Mucosa of descending colon (tissue), 3 donors: ENCODE measurements at regions not wholly inside any gene's neighbourhood (a gene's known extent, or its start where the extent isn't known, plus 50 kb on each side); places are given as distances from the start of the nearest gene placed in this dataset.

Source experiments
- ATAC-seq: fragments of 200-7000 bp; cut with Tn5 transposase; one replicate; pipeline ENCODE4 v1.9.1; 2020; ENCODE audit warnings: mild to moderate bottlenecking, moderate library complexity
- DNase-seq, 3 donors: peaks; one replicate each; pipeline ENCODE4 v3.0.0-alpha.2; 2020
- H3K36me3 ChIP-seq: fragments of 200-600 bp; one replicate; pipeline ENCODE4 v1.8.0; 2021; ENCODE audit warnings: low read depth, mild to moderate bottlenecking
- H3K4me1 ChIP-seq: fragments of 200-600 bp; one replicate; pipeline ENCODE4 v1.8.0; 2021; ENCODE audit warnings: low read depth, mild to moderate bottlenecking
- H3K4me3 ChIP-seq: fragments of 200-600 bp; one replicate; pipeline ENCODE4 v1.8.0; 2021; ENCODE audit warnings: mild to moderate bottlenecking
- H3K9me3 ChIP-seq: fragments of 200-600 bp; one replicate; pipeline ENCODE4 v1.8.0; 2021; ENCODE audit warnings: mild to moderate bottlenecking
- CTCF ChIP-seq: fragments of 200-600 bp; IDR thresholded peaks from one replicate; pipeline ENCODE4 v1.8.0; 2022; ENCODE audit warnings: antibody characterized with exemption, mild to moderate bottlenecking
- intact Hi-C, 2 donors: fragments of 100-400 bp; cut with DNase I in 1 of 2; cut with micrococcal nuclease in 1 of 2; formaldehyde crosslinking; loops; one replicate each; pipeline versions ENCODE4 v1.11.0 to v1.11.1; 2022; cut with DNase I, micrococcal nuclease
- donor health status: DM: no; HTN: no; CAD: no; lungs with moderate emphysema.
- donor health status: DM: no; HTN: no; CAD: no.
- donor health status: DM: no; HTN: yes; CAD: no.

GRCh38 chr12:107331471-107331870 is 238.1 kb upstream of the CRY1 start:
- ATAC-seq (peak; percentile 10), DNase-seq (no peak)
- no peaks in the 10 kb centered on the region for H3K36me3 ChIP-seq
- intact Hi-C loops = no loop called here
- H3K4me3 ChIP-seq = no peak overlapping the region
- no peaks in the 10 kb centered on the region for H3K9me3 ChIP-seq
- H3K4me1 ChIP-seq = no peaks in the 10 kb centered on the region
- no peak for TF ChIP-seq CTCF

GRCh38 chr12:107331912-107332311 is 238.6 kb upstream of the CRY1 start:
- DNase-seq (no peak), ATAC-seq (no peak)
- Histone ChIP-seq H3K4me3 (no peak overlapping the region), H3K9me3 (no peaks in the 10 kb centered on the region), H3K4me1 (no peaks in the 10 kb centered on the region), H3K36me3 (no peaks in the 10 kb centered on the region)
- intact Hi-C loops = no loop called here
- no peak for TF ChIP-seq CTCF

GRCh38 chr12:107332743-107333142 is 239.4 kb upstream of the CRY1 start:
- DNase-seq (no peak), ATAC-seq (no peak)
- intact Hi-C loops = no loop called here
- Histone ChIP-seq H3K36me3 (no peaks in the 10 kb centered on the region), H3K9me3 (no peaks in the 10 kb centered on the region), H3K4me1 (no peaks in the 10 kb centered on the region), H3K4me3 (no peak overlapping the region)
- no peak for TF ChIP-seq CTCF

- intact Hi-C loops = no loop called here
Observed at GRCh38 chr12:107335802-107336570, 242.6 kb upstream of the CRY1 start.

GRCh38 chr12:107336695-107337094 is 243.3 kb upstream of the CRY1 start:
- Histone ChIP-seq H3K4me1 (no peaks in the 10 kb centered on the region), H3K36me3 (no peaks in the 10 kb centered on the region), H3K9me3 (no peaks in the 10 kb centered on the region), H3K4me3 (no peak overlapping the region)
- TF ChIP-seq CTCF = no peak
- ATAC-seq (no peak), DNase-seq (no peak)
- intact Hi-C loops = no loop called here

More at GRCh38 chr12:107335802-107336570, 242.6 kb upstream of the CRY1 start:
- no peak for TF ChIP-seq CTCF
- H3K36me3 ChIP-seq = no peaks in the 10 kb centered on the region
- no peak overlapping the region for H3K4me3 ChIP-seq
- H3K9me3 ChIP-seq = no peaks in the 10 kb centered on the region
- no peaks in the 10 kb centered on the region for H3K4me1 ChIP-seq
- ATAC-seq (no peak), DNase-seq (no peak)
